PC-9 (cell line): ENCODE measurements at regions not wholly inside any gene's neighbourhood (a gene's known extent, or its start where the extent isn't known, plus 50 kb on each side); places are given as distances from the start of the nearest gene placed in this dataset.

Source experiments
- BruUV-seq: library from RNA; stranded (reverse); fragments of 400-500 nt; replicated peaks from 2 replicates; lab custom pipeline; 2021; lab: Mats Ljungman, UMichigan
- CTCF ChIA-PET: fragments of 300-600 bp; sonication (Branson Sonifier 250); formaldehyde crosslinking; loops from one replicate; lab custom pipeline; 2022; ENCODE audit warnings: antibody characterized with exemption; lab: Charles Lee
- POLR2A ChIA-PET: fragments of 300-600 bp; sonication (Branson Sonifier 250); formaldehyde crosslinking; loops from one replicate; lab custom pipeline; 2022; ENCODE audit warnings: antibody characterized with exemption; ENCODE audit not compliant: unreplicated experiment; lab: Charles Lee
- DNase-seq, 2 experiments: peaks; one replicate each; pipeline versions ENCODE4 v3.0.0 to v3.0.0-alpha.2; 2015 to 2022; ENCODE audit warnings: mixed read lengths in 1 of 2
- H2AFZ ChIP-seq: fragments of 200-600 bp; sonication (generic); 2 replicates; pipeline ENCODE4 v1.8.1; 2017; ENCODE audit warnings: antibody characterized with exemption
- H3F3A ChIP-seq: fragments of 200-600 bp; sonication (generic); 2 replicates; pipeline ENCODE4 v1.8.1; 2017; ENCODE audit warnings: antibody characterized with exemption, mild to moderate bottlenecking, low read depth; ENCODE audit not compliant: insufficient read depth
- H3K27ac ChIP-seq: fragments of 200-600 bp; sonication (generic); 2 replicates; pipeline ENCODE4 v1.6.1; 2016; ENCODE audit warnings: mixed run types
- H3K27me3 ChIP-seq: fragments of 200-600 bp; sonication (generic); 2 replicates; pipeline ENCODE4 v1.6.1; 2016; ENCODE audit warnings: low read depth, mixed run types; ENCODE audit not compliant: insufficient read depth
- H3K36me3 ChIP-seq: fragments of 200-600 bp; sonication (generic); 2 replicates; pipeline ENCODE4 v1.6.1; 2016; ENCODE audit warnings: low read depth, mixed run types
- H3K4me1 ChIP-seq: fragments of 200-600 bp; sonication (generic); replicated peaks from 2 replicates; pipeline ENCODE4 v1.6.1; 2016; ENCODE audit warnings: mixed run types; ENCODE audit not compliant: insufficient read depth
- H3K4me2 ChIP-seq: fragments of 200-600 bp; sonication (generic); 2 replicates; pipeline ENCODE4 v1.6.1; 2017; ENCODE audit warnings: mixed run types
- H3K4me3 ChIP-seq: fragments of 200-600 bp; sonication (generic); 2 replicates; pipeline ENCODE4 v1.6.1; 2016; ENCODE audit warnings: mixed run types
- H3K79me2 ChIP-seq: fragments of 200-600 bp; sonication (generic); 2 replicates; pipeline ENCODE4 v1.6.1; 2017; ENCODE audit warnings: low read depth, mixed run types
- H3K9me2 ChIP-seq: fragments of 200-600 bp; sonication (generic); 2 replicates; pipeline ENCODE4 v1.8.1; 2017; ENCODE audit warnings: mild to moderate bottlenecking; ENCODE audit not compliant: insufficient read depth
- H3K9me3 ChIP-seq: fragments of 200-600 bp; sonication (generic); 2 replicates; pipeline ENCODE4 v1.8.1; 2016; ENCODE audit warnings: low read depth; ENCODE audit not compliant: insufficient read depth
- H4K20me1 ChIP-seq: fragments of 200-600 bp; sonication (generic); 2 replicates; pipeline ENCODE4 v1.8.1; 2017; ENCODE audit not compliant: insufficient read depth
- EZH2 ChIP-seq: fragments of 200-600 bp; sonication (generic); IDR thresholded peaks from 2 replicates; pipeline ENCODE4 v1.8.0; 2017; ENCODE audit warnings: antibody characterized with exemption, low read depth
- intact Hi-C: fragments of 100-400 bp; cut with micrococcal nuclease; formaldehyde crosslinking; loops from one replicate; pipeline ENCODE4 v1.10.0; 2022; ENCODE audit not compliant: unreplicated experiment
- TF ChIP-seq, protein P1 (sequence below): fragments of 200-600 bp; sonication (generic); conservative IDR thresholded peaks from 2 replicates; pipeline ENCODE4 v1.6.1; 2017; ENCODE audit warnings: mixed run types, antibody characterized with exemption, mild to moderate bottlenecking, moderate library complexity

DNA sequence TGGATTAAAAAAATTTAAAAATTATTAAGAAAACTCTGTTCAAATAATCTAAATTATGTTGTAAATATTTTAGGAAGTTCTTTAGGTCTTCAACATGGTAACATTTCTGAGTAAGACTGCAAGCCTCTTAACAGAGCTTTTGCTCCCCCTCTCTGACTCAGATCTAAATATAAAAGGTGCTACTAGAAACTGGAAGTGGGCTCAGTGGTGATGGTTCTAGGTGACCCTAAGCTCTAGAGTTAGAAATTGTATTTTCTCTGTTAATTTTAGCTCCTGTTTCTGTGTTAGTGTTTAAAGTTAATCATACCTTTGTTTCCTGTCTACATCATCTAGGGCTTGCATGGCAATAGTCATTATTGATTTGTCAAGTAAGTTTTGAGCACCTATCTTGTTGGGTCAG is 159.9 kb upstream of the MEIS2 start:
- BruUV-seq, result no TSS peak
- H3K27me3 ChIP-seq, result no peaks in the 10 kb centered on the region
- H3K27ac ChIP-seq, result no peak overlapping the region
- H2AFZ ChIP-seq, result no peak overlapping the region
- H3K4me3 ChIP-seq, result no peak overlapping the region
- no peaks in the 10 kb centered on the region for H3K9me3 ChIP-seq
- ChIA-PET CTCF (interaction anchor here (0.5 kb wide), 1 partner anchor 1509 kb away, joined by 3 read pairs; no protein-coding TSS in a partner anchor), POLR2A (interaction anchor here (0.7 kb wide), 1 partner anchor 9 kb away, joined by 3 read pairs; no protein-coding TSS in a partner anchor)
- H3K9me2 ChIP-seq, result no peaks in the 10 kb centered on the region
- no peak for TF ChIP-seq EZH2
- TF ChIP-seq, protein P1, sequence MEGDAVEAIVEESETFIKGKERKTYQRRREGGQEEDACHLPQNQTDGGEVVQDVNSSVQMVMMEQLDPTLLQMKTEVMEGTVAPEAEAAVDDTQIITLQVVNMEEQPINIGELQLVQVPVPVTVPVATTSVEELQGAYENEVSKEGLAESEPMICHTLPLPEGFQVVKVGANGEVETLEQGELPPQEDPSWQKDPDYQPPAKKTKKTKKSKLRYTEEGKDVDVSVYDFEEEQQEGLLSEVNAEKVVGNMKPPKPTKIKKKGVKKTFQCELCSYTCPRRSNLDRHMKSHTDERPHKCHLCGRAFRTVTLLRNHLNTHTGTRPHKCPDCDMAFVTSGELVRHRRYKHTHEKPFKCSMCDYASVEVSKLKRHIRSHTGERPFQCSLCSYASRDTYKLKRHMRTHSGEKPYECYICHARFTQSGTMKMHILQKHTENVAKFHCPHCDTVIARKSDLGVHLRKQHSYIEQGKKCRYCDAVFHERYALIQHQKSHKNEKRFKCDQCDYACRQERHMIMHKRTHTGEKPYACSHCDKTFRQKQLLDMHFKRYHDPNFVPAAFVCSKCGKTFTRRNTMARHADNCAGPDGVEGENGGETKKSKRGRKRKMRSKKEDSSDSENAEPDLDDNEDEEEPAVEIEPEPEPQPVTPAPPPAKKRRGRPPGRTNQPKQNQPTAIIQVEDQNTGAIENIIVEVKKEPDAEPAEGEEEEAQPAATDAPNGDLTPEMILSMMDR, result no peak
- H3K4me2 ChIP-seq, result no peak overlapping the region
- intact Hi-C loops, result no loop called here
- no peaks in the 10 kb centered on the region for H3K79me2 ChIP-seq
- DNase-seq, result no peak
- no peaks in the 10 kb centered on the region for H3K36me3 ChIP-seq
- H4K20me1 ChIP-seq, result no peaks in the 10 kb centered on the region
- H3K4me1 ChIP-seq, result no peaks in the 10 kb centered on the region
- H3F3A ChIP-seq, result no peaks in the 10 kb centered on the region

DNA sequence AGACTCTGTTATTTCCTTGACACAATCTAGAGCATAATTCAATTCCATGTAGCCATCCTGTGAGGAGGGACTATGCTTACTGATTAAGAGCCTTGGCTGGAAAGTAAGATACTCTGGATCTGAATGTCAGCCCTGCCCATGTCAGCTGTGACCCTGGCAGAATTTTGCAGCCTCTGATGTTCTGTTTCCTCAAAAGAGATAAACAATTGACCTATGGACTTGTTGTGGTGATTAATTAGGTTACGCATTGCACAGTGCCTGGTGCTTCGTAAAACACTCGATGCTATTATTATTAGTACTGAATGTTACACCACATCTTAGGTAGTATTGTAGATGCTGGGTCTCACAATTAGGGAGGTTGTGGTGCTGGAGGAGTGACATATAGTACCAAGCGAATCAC is 161.3 kb upstream of the MEIS2 start:
- ChIA-PET POLR2A (no interaction called here), CTCF (no interaction called here)
- no TSS peak for BruUV-seq
- Histone ChIP-seq H3K4me3 (no peak overlapping the region), H3K4me1 (no peaks in the 10 kb centered on the region), H2AFZ (no peak overlapping the region), H3K9me3 (no peaks in the 10 kb centered on the region), H3K9me2 (no peaks in the 10 kb centered on the region), H3K36me3 (no peaks in the 10 kb centered on the region), H4K20me1 (no peaks in the 10 kb centered on the region), H3K27ac (no peak overlapping the region), H3K79me2 (no peaks in the 10 kb centered on the region), H3K27me3 (no peaks in the 10 kb centered on the region), H3K4me2 (no peak overlapping the region), H3F3A (no peaks in the 10 kb centered on the region)
- TF ChIP-seq, protein P1, result no peak
- TF ChIP-seq EZH2, result no peak
- intact Hi-C loops, result no loop called here
- no peak for DNase-seq

DNA sequence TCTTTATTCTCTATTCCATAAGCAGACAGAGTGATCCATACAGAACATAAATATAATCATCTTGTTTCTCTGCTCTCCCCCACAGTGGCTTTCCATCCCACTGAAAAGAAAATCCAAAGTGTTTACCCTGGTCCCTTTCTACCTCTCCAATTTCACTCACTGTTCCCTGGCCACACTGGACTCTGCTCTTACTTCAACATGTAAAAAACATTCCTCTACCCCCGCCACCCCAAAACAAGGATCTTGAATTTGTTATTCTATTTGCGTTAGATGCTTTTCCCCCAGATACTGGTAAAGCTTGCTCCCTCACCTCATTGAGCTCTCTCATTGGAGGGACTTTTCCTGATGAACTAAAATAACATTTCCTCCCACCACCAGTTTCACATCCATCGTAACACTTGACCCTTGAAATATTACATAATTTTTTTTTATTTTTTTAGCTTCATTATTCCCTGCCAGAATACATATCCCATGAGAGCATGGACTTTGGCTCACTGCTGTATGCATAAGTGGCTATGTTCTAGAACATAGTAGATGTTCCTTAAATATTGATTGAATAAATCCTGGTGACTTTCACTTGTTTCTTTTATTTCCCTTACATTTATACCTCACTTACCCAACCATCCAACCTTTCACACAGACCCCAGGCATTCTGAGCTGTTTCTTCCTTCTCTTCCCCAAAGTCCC is 162.7 kb upstream of the MEIS2 start:
- H3F3A ChIP-seq, result no peaks in the 10 kb centered on the region
- CTCF ChIA-PET, result no interaction called here
- no TSS peak for BruUV-seq
- no peaks in the 10 kb centered on the region for H3K9me3 ChIP-seq
- DNase-seq, result no peak
- POLR2A ChIA-PET, result no interaction called here
- H3K79me2 ChIP-seq, result no peaks in the 10 kb centered on the region
- no peak overlapping the region for H2AFZ ChIP-seq
- no peak overlapping the region for H3K27ac ChIP-seq
- no peaks in the 10 kb centered on the region for H4K20me1 ChIP-seq
- no peaks in the 10 kb centered on the region for H3K27me3 ChIP-seq
- no peak overlapping the region for H3K4me3 ChIP-seq
- H3K9me2 ChIP-seq, result no peaks in the 10 kb centered on the region
- intact Hi-C loops, result no loop called here
- no peak for TF ChIP-seq EZH2
- TF ChIP-seq, protein P1, result no peak
- H3K4me2 ChIP-seq, result no peak overlapping the region
- no peaks in the 10 kb centered on the region for H3K36me3 ChIP-seq
- no peaks in the 10 kb centered on the region for H3K4me1 ChIP-seq
